ENCODE measurements at regions not wholly inside any gene's neighbourhood (a gene's known extent, or its start where the extent isn't known, plus 50 kb on each side); places are given as distances from the start of the nearest gene placed in this dataset.
"Not testable (repeated sequence)": the region's sequence is repeated elsewhere in the genome, so short reads cannot be mapped to it uniquely, and the experiment has no call there.

DNA sequence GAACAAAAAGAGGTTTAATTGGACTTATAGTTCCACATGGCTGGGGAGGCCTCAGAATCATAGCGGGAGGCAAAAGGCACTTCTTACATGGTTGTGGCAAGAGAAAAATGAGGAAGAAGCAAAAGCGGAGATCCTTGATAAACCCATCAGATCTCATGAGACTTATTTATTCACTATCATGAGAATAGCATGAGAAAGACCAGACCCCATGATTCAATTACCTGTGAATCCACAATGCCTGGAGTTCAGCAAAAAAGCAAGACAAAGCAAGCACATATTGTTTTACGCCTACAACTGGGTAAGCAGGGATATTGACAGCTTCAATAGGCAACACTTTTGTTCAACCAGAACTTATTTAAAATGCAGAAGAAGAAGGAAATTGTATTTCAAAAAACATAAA is 218.2 kb downstream of the RPL10L start:
- DNase-seq (ENCODE audit: low spot score), result no peak

- no peak for DNase-seq (ENCODE audit: low spot score)
Observed at GRCh38 chr14:46432516-46432915, 219.1 kb downstream of the RPL10L start.

GRCh38 chr14:46417066-46417465 is 234.5 kb downstream of the RPL10L start:
- DNase-seq (ENCODE audit: low spot score), result no peak

GRCh38 chr14:46404865-46405811 is 246.4 kb downstream of the RPL10L start:
- no peak for DNase-seq (ENCODE audit: low spot score)

- not testable (repeated sequence) for DNase-seq (ENCODE audit: low spot score)
Observed at GRCh38 chr14:46402001-46402690, 249.4 kb downstream of the RPL10L start.

- no peak for DNase-seq (ENCODE audit: low spot score)
Observed at GRCh38 chr14:46401066-46401465, 250.5 kb downstream of the RPL10L start.

GRCh38 chr14:46399049-46399448 is 252.5 kb downstream of the RPL10L start:
- DNase-seq (ENCODE audit: low spot score), result no peak

- DNase-seq (ENCODE audit: low spot score), result no peak
Observed at GRCh38 chr14:46384611-46385010, 267.0 kb downstream of the RPL10L start.

- DNase-seq (ENCODE audit: low spot score), result no peak
Observed at GRCh38 chr14:46381674-46382073, 269.9 kb downstream of the RPL10L start.

DNA sequence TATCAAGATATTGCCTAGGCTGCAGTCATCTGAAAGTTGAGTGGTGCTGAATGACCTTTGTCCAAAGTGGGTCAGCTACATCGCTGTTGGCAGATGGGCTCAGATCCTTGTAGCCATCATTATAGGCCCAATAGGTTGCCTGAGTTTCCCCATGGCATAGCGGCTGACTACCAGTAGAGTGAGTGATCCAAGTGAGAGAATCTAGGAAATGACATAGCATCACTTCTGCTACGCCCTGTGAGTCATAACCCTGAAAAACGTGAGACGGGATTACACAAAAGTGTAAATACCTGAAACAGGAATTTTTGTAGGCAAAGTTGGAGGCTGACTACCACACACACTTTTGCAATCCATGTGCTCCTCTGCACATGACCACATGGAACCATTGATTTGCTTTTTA is 273.3 kb downstream of the RPL10L start:
- no peak for DNase-seq (ENCODE audit: low spot score)

- no peak for DNase-seq (ENCODE audit: low spot score)
Observed at GRCh38 chr14:46377305-46377704, 274.3 kb downstream of the RPL10L start.

GRCh38 chr14:46369391-46369790 is 282.2 kb downstream of the RPL10L start:
- no peak for DNase-seq (ENCODE audit: low spot score)

DNA sequence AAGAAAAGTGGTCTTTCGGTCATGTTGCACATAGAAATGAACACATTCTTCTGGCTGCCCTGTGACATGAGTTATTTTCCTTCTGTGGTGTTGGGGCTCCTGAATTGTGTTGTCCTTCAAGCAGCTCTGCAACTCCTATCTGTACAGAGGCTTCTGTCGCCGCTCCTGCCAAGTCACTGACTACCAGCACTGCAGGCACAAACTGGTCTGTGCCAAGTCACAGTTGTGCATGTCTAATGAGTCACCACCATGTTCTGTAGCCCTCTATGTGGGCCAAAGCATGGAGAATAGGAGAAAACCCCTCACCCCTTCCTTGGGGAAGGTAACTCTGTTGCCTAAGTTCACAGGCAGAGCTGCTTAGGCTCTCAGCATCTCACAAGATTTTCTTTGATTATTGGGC is 283.3 kb downstream of the RPL10L start:
- DNase-seq (ENCODE audit: low spot score), result no peak

GRCh38 chr14:46352844-46353243 is 298.7 kb downstream of the RPL10L start:
- no peak for DNase-seq (ENCODE audit: low spot score)

GRCh38 chr14:46344327-46344937 is 307.1 kb downstream of the RPL10L start:
- DNase-seq (ENCODE audit: low spot score), result no peak

DNA sequence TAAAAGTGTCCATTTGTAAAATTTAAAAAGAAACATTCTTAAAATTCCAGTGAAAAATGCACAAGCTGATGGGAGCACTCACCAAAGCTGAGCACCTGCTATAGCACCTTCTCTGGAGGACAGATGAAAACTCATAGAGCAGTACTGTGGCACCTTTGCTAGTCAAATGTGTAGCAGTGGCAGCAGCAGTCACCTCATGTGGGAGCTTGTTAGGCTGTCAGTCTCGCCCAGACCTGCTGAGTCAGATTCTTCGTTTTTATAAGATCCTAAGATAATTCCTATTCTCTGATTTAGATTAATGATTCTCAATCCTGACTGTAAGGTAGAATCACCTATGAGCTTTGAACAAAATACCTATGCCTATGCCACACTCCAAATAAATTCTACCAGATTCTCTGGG is 325.8 kb downstream of the RPL10L start:
- no peak for DNase-seq (ENCODE audit: low spot score)

- no peak for DNase-seq (ENCODE audit: low spot score)
Observed at GRCh38 chr14:46325157-46325556, 326.4 kb downstream of the RPL10L start.

DNA sequence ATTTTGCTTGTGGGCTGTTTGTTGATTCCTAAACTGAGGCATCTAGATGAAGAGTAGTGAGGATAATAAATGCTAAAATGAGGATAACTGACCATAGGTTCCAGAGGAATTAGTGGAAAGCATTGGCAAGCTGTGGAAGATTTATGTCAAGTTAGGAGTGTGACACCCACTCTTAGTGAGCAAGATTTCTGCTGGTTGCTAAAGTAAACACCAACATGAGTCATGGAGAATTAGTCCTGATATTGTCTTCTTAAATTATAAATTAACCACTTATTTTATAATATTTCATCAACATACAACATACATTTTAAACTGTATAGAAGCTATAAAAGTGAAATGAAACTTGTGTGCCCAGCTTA is 328.2 kb downstream of the RPL10L start:
- DNase-seq (ENCODE audit: low spot score), result no peak

GRCh38 chr14:46322730-46323403 is 328.7 kb downstream of the RPL10L start:
- no peak for DNase-seq (ENCODE audit: low spot score)

DNA sequence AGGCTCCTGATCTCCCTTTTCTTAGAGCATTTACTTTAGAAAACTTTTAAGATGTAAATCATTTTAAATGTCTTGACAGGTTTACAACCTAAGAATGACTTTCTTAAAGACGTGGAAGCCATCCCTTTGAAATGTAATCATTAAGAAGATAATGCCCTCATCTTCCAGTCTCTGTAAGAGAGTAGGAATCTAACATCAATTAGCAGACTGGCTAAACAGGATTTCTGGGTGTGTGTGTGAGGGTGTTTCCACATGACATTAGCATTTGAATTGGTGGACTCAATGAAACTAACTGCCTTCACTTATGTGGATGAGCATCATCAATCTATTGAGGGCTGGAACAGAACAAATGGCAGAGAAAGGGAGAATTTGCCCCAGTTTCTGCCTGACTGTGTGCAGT is 329.5 kb downstream of the RPL10L start:
- no peak for DNase-seq (ENCODE audit: low spot score)

GRCh38 chr14:46306267-46306666 is 345.3 kb downstream of the RPL10L start:
- no peak for DNase-seq (ENCODE audit: low spot score)

- no peak for DNase-seq (ENCODE audit: low spot score)
Observed at GRCh38 chr14:46300765-46301164, 350.8 kb downstream of the RPL10L start.

Data from AG08395 (cell line).